GM20000 (cell line): ENCODE measurements at regions not wholly inside any gene's neighbourhood (a gene's known extent, or its start where the extent isn't known, plus 50 kb on each side); places are given as distances from the start of the nearest gene placed in this dataset.
"Not testable (repeated sequence)": the region's sequence is repeated elsewhere in the genome, so short reads cannot be mapped to it uniquely, and the experiment has no call there.

Experiments used
- DNase-seq: peaks from one replicate; pipeline ENCODE4 v3.0.0; 2012; ENCODE audit warnings: low spot score
- CTCF ChIP-seq: IDR thresholded peaks from 2 replicates; pipeline ENCODE4 v1.5.1; 2012; ENCODE audit warnings: mild to moderate bottlenecking, control low read depth; ENCODE audit errors: extremely low read depth, missing control alignments

GRCh38 chr10:121392657-121393056 lies 205.6 kb downstream of the FGFR2 start:
- no peak for TF ChIP-seq CTCF
- DNase-seq, result no peak

- no peak for TF ChIP-seq CTCF
- no peak for DNase-seq
These were observed 204.7 kb downstream of the FGFR2 start for GRCh38 chr10:121393522-121393921.

- not testable (repeated sequence) for DNase-seq
These were observed 197.7 kb downstream of the FGFR2 start for GRCh38 chr10:121400507-121400906.

- DNase-seq, result no peak
- TF ChIP-seq CTCF, result no peak
These were observed 194.7 kb downstream of the FGFR2 start for GRCh38 chr10:121403527-121403926.

GRCh38 chr10:121404611-121405010 lies 193.6 kb downstream of the FGFR2 start:
- no peak for TF ChIP-seq CTCF
- no peak for DNase-seq

- TF ChIP-seq CTCF, result no peak
- DNase-seq, result no peak
These were observed 193.1 kb downstream of the FGFR2 start for GRCh38 chr10:121405096-121405495.

GRCh38 chr10:121405549-121405948 lies 192.7 kb downstream of the FGFR2 start:
- no peak for TF ChIP-seq CTCF
- DNase-seq, result no peak

- DNase-seq, result no peak
- no peak for TF ChIP-seq CTCF
These were observed 192.3 kb downstream of the FGFR2 start for GRCh38 chr10:121405953-121406352.
